Stimulated activated naive B cell treated with anti-CD40 and anti-IgM and Interleukin-4, amounts not matched to agents 10 μg/mL and 1 μg/mL and 100 μg/mL, for 72 hours (primary cell): ENCODE measurements at regions not wholly inside any gene's neighbourhood (a gene's known extent, or its start where the extent isn't known, plus 50 kb on each side); places are given as distances from the start of the nearest gene placed in this dataset.
A peak's percentile ranks its signal among the peaks of the same experiment; 100 is the strongest.

ENCODE experiments used
- ATAC-seq, 2 donors: fragments of 150-1000 bp; cut with Tn5 transposase; replicated peaks; 2 replicates each; pipeline ENCODE4 v1.10.0; 2021; ENCODE audit warnings: moderate library complexity in 1 of 2
- DNase-seq: peaks from one replicate; pipeline ENCODE4 v3.0.0; 2021
- H3K27ac Mint-ChIP-seq: one replicate; pipeline ENCODE4 v1.8.0; 2022; ENCODE audit warnings: mild to moderate bottlenecking, mixed read lengths
- H3K27me3 Mint-ChIP-seq, 2 donors: one replicate each; pipeline ENCODE4 v1.8.0; 2022; ENCODE audit warnings: mixed read lengths in 2 of 2
- H3K36me3 Mint-ChIP-seq, 2 donors: one replicate each; pipeline ENCODE4 v1.8.0; 2022; ENCODE audit warnings: mixed read lengths in 2 of 2, mild to moderate bottlenecking in 1 of 2
- H3K4me1 Mint-ChIP-seq, 2 donors: one replicate each; pipeline ENCODE4 v1.8.0; 2022; ENCODE audit warnings: mixed read lengths in 2 of 2, mild to moderate bottlenecking in 1 of 2
- H3K4me3 Mint-ChIP-seq, 2 donors: one replicate each; pipeline ENCODE4 v1.8.0; 2022; ENCODE audit warnings: mild to moderate bottlenecking in 2 of 2, mixed read lengths in 2 of 2, moderate library complexity in 1 of 2
- H3K9me3 Mint-ChIP-seq, 2 donors: one replicate each; pipeline ENCODE4 v1.8.0; 2022; ENCODE audit warnings: mixed read lengths in 2 of 2, mild to moderate bottlenecking in 1 of 2

- no peaks in the 10 kb centered on the region for H3K36me3 Mint-ChIP-seq
- no peak overlapping the region for H3K27ac Mint-ChIP-seq
- no peak overlapping the region for H3K4me3 Mint-ChIP-seq
- DNase-seq, result no peak
- H3K4me1 Mint-ChIP-seq, result no peaks in the 10 kb centered on the region
- no peak for ATAC-seq
- peaks cover 10 to 15% of the 10 kb centered on the region in 2 donors for H3K27me3 Mint-ChIP-seq
- no peaks in the 10 kb centered on the region for H3K9me3 Mint-ChIP-seq
Observed at GRCh38 chr10:9285690-9286089, 1231.2 kb downstream of the GATA3 start.

DNA sequence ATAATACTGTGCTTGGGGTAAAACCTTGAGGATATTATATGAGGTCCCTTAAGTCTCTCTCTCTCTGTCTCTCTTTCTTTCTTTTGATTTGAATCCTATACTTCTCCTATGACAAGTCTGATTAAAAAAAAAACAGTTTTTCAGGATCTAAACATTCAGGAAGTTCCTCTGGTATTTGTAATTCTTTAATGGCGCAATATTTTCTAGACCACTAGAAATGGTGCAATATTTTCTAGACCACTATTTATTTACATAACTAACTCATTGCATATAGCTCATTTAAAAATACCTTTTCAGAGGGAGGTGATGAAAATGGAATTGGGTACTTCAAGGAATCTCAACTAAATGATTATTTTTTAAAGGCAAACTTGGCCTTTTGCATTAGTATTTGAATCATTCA, 1235.3 kb downstream of the GATA3 start:
- Mint-ChIP-seq H3K27me3 (peaks cover 4 to 15% of the 10 kb centered on the region in 2 donors), H3K27ac (no peak overlapping the region), H3K36me3 (no peaks in the 10 kb centered on the region), H3K4me3 (no peak overlapping the region), H3K9me3 (no peaks in the 10 kb centered on the region), H3K4me1 (peaks cover 0 to 2% of the 10 kb centered on the region in 2 donors)
- ATAC-seq (no peak), DNase-seq (no peak)

GRCh38 chr10:9291081-9291480, 1236.6 kb downstream of the GATA3 start:
- Mint-ChIP-seq H3K9me3 (no peaks in the 10 kb centered on the region), H3K27ac (no peak overlapping the region), H3K4me3 (no peak overlapping the region), H3K36me3 (no peaks in the 10 kb centered on the region), H3K4me1 (peaks cover 6 to 7% of the 10 kb centered on the region in 2 donors), H3K27me3 (peaks cover 4 to 15% of the 10 kb centered on the region in 2 donors)
- DNase-seq (no peak), ATAC-seq (no peak)

DNA sequence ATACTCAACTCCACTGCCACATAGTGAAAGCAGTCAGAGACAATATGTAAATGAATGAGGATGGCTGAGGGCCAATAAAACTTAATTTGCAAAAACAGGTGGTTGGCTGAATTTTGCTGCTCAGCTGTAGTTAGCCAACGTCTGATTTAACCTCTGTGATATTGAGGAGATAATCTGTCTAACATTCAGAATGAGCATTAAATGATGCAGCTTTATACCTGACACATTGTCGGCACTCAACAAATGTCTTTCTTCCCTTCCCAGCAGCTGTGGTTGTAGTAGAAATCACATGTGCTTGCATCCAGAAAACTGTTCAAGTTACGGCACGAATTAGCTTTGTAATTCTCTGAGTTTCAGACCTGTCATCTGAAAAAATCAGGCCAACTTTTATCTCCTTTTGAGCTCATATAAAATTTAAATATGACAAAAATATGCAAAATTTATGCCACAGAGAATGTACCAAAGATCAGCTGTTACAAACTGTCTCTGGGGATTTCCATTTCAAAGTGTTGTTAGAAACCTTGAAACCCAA, 1239.7 kb downstream of the GATA3 start:
- Mint-ChIP-seq H3K36me3 (no peaks in the 10 kb centered on the region), H3K4me3 (no peak overlapping the region), H3K9me3 (no peaks in the 10 kb centered on the region), H3K27ac (no peak overlapping the region), H3K27me3 (peaks cover 5 to 9% of the 10 kb centered on the region in 2 donors), H3K4me1 (peaks cover 6 to 7% of the 10 kb centered on the region in 2 donors)
- DNase-seq (no peak), ATAC-seq (peak; percentile 12 to 27)

DNA sequence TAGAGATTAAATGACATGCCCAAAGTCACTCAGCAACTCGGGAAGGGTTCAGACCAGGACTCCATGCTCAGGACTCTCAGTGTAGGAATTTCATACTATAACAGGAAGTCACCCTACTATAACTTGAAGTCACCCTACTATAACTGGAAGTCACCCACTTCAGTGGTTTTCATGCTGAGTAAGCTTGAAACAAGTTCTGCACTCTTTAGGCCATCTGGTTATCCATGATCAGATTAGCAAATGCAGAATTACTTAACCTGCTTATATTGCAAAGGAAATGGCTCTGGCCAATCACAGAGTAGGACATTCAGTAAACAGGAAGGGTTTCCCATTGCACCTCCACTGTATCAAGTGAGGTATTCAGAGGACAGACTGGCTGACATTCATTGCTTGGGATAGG, 1240.4 kb downstream of the GATA3 start:
- ATAC-seq (peak; percentile 81 to 89), DNase-seq (no peak)
- Mint-ChIP-seq H3K27me3 (peaks cover 9 to 11% of the 10 kb centered on the region in 2 donors), H3K4me1 (peaks cover 6 to 7% of the 10 kb centered on the region in 2 donors), H3K27ac (no peak overlapping the region), H3K9me3 (no peaks in the 10 kb centered on the region), H3K36me3 (no peaks in the 10 kb centered on the region), H3K4me3 (no peak overlapping the region)

DNA sequence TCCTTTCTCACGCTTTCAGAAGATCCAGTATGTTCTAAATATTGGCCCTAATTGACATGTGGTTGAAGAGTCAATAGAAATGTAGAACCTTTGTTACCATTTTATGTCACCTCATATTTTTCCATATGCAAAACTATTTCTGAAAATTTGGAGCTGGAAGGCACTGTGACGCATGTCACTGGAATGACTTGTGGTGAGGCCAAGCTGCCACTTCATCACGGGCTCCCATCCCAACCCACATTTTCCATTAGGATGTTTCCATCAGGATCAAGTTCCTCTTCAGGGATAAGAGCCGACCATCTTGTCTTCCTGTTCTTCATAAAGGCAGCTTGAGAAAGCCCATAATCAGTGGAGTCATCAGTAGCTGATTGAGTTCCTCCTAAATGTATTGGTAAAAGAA, 1241.7 kb downstream of the GATA3 start:
- DNase-seq (no peak), ATAC-seq (no peak)
- H3K9me3 Mint-ChIP-seq, result no peaks in the 10 kb centered on the region
- H3K27me3 Mint-ChIP-seq, result peaks cover 9 to 11% of the 10 kb centered on the region in 2 donors
- H3K36me3 Mint-ChIP-seq, result no peaks in the 10 kb centered on the region
- no peak overlapping the region for H3K27ac Mint-ChIP-seq
- H3K4me1 Mint-ChIP-seq, result peaks cover 6 to 7% of the 10 kb centered on the region in 2 donors
- H3K4me3 Mint-ChIP-seq, result no peak overlapping the region

DNA sequence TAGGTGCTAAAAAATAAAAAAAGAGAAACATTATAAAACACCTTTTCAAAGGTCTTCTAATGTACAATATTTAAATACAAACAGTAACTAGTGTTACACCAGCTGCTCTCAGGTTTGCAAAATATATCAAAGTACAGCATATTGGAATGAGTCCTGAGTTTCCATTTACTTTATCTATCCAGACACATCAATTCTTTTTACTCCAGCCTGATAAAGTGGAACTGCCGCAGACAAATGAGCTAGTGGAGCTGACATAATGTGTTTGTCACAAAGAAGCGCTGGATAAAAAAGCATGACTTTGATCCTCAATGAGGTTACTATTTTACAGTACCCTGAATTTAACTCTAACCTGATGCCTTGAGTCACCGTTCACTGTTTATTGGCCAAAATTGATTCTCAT, 1243.1 kb downstream of the GATA3 start:
- Mint-ChIP-seq H3K27ac (no peak overlapping the region), H3K9me3 (no peaks in the 10 kb centered on the region), H3K4me3 (no peak overlapping the region), H3K27me3 (peaks cover 9 to 11% of the 10 kb centered on the region in 2 donors), H3K4me1 (peaks cover 6 to 7% of the 10 kb centered on the region in 2 donors), H3K36me3 (no peaks in the 10 kb centered on the region)
- ATAC-seq (no peak), DNase-seq (no peak)

- ATAC-seq (no peak), DNase-seq (no peak)
- H3K4me3 Mint-ChIP-seq, result no peak overlapping the region
- peaks cover 4 to 9% of the 10 kb centered on the region in 2 donors for H3K4me1 Mint-ChIP-seq
- H3K36me3 Mint-ChIP-seq, result no peaks in the 10 kb centered on the region
- peaks cover 12 to 15% of the 10 kb centered on the region in 2 donors for H3K27me3 Mint-ChIP-seq
- no peaks in the 10 kb centered on the region for H3K9me3 Mint-ChIP-seq
- no peak overlapping the region for H3K27ac Mint-ChIP-seq
Observed at GRCh38 chr10:9299966-9300365, 1245.5 kb downstream of the GATA3 start.

DNA sequence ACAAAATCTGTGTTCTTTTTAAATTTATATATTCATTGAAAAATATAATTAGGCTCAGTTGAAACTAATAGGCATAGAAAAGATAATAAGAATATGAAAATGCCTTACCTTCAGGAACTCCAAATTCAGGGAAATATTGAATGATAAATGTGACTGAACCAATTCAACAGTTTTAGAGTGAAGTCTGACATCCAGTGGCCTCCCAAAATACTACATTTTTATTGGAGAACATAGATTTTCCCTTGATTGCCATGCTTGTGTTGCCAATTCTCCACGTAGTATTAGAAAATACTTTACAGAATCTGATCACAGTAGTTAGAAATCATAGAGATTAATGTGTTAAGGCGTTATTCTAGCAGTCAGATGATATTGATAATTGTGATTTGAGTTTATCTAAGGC, 1246.7 kb downstream of the GATA3 start:
- peaks cover 16 to 19% of the 10 kb centered on the region in 2 donors for H3K27me3 Mint-ChIP-seq
- DNase-seq, result no peak
- peaks cover 0 to 5% of the 10 kb centered on the region in 2 donors for H3K4me1 Mint-ChIP-seq
- no peaks in the 10 kb centered on the region for H3K36me3 Mint-ChIP-seq
- no peaks in the 10 kb centered on the region for H3K9me3 Mint-ChIP-seq
- H3K27ac Mint-ChIP-seq, result no peak overlapping the region
- no peak overlapping the region for H3K4me3 Mint-ChIP-seq
- ATAC-seq, result no peak

- Mint-ChIP-seq H3K27me3 (peaks cover 19 to 20% of the 10 kb centered on the region in 2 donors), H3K4me1 (peaks cover 0 to 5% of the 10 kb centered on the region in 2 donors), H3K36me3 (no peaks in the 10 kb centered on the region), H3K9me3 (no peaks in the 10 kb centered on the region), H3K27ac (no peak overlapping the region), H3K4me3 (no peak overlapping the region)
- no peak for DNase-seq
- no peak for ATAC-seq
Observed at GRCh38 chr10:9301554-9301953, 1247.1 kb downstream of the GATA3 start.

GRCh38 chr10:9302140-9302746, 1247.8 kb downstream of the GATA3 start:
- Mint-ChIP-seq H3K27ac (no peak overlapping the region), H3K36me3 (no peaks in the 10 kb centered on the region), H3K4me1 (peaks cover 0 to 5% of the 10 kb centered on the region in 2 donors), H3K9me3 (no peaks in the 10 kb centered on the region), H3K27me3 (peaks cover 18 to 26% of the 10 kb centered on the region in 2 donors), H3K4me3 (no peak overlapping the region)
- no peak for DNase-seq
- ATAC-seq, result peak; percentile 45 to 65

GRCh38 chr10:9305018-9305655, 1250.6 kb downstream of the GATA3 start:
- DNase-seq (no peak), ATAC-seq (no peak)
- no peaks in the 10 kb centered on the region for H3K36me3 Mint-ChIP-seq
- H3K4me3 Mint-ChIP-seq, result no peak overlapping the region
- H3K9me3 Mint-ChIP-seq, result no peaks in the 10 kb centered on the region
- H3K27ac Mint-ChIP-seq, result no peak overlapping the region
- H3K27me3 Mint-ChIP-seq, result peaks cover 12 to 17% of the 10 kb centered on the region in 2 donors
- peaks cover 0 to 5% of the 10 kb centered on the region in 2 donors for H3K4me1 Mint-ChIP-seq

GRCh38 chr10:9311702-9312499, 1257.4 kb downstream of the GATA3 start:
- ATAC-seq, result no peak
- peaks cover 0 to 3% of the 10 kb centered on the region in 2 donors for H3K27me3 Mint-ChIP-seq
- H3K4me3 Mint-ChIP-seq, result no peak overlapping the region
- H3K9me3 Mint-ChIP-seq, result no peaks in the 10 kb centered on the region
- no peak for DNase-seq
- no peak overlapping the region for H3K27ac Mint-ChIP-seq
- H3K36me3 Mint-ChIP-seq, result no peaks in the 10 kb centered on the region
- peaks cover 3 to 9% of the 10 kb centered on the region in 2 donors for H3K4me1 Mint-ChIP-seq

DNA sequence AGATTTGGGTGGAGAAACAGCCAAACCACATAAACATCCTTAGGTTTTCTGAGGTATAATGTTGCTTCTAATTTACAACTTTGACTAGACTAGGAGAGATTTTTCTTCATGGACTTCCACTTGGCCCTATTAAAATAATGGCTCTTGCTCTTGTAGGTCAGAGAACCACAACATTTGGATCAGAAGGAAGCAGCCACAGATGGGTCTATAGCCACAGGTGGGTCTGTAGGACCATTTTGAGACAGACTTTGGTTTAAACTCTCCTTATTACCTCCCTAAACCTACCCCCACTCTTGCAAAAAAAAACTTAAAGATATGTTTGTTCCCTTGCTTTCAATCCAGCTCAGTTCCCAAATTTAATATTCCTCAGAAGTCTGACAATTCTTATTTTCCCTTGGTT, 1260.8 kb downstream of the GATA3 start:
- no peaks in the 10 kb centered on the region for H3K36me3 Mint-ChIP-seq
- DNase-seq (no peak), ATAC-seq (no peak)
- no peaks in the 10 kb centered on the region for H3K9me3 Mint-ChIP-seq
- no peak overlapping the region for H3K27ac Mint-ChIP-seq
- H3K4me3 Mint-ChIP-seq, result no peak overlapping the region
- no peaks in the 10 kb centered on the region for H3K27me3 Mint-ChIP-seq
- peaks cover 3 to 9% of the 10 kb centered on the region in 2 donors for H3K4me1 Mint-ChIP-seq
